Breast epithelium (tissue), 4 donors: ENCODE measurements at regions not wholly inside any gene's neighbourhood (a gene's known extent, or its start where the extent isn't known, plus 50 kb on each side); places are given as distances from the start of the nearest gene placed in this dataset.

Experiments used
- DNase-seq, 2 donors: peaks; one replicate each; pipeline ENCODE4 v3.0.0-alpha.2; 2019; ENCODE audit warnings: low spot score in 2 of 2
- H3K27ac ChIP-seq, 2 donors: fragments of 200-600 bp; sonication (generic) in 1 of 2; one replicate each; pipeline ENCODE4 v1.5.1; 2016 to 2019; ENCODE audit warnings: mild to moderate bottlenecking in 1 of 2
- H3K27me3 ChIP-seq, 2 donors: fragments of 200-600 bp; sonication (generic) in 1 of 2; one replicate each; pipeline versions ENCODE4 v1.5.1 to v1.6.0; 2017 to 2019; ENCODE audit warnings: control low read depth in 1 of 2, mild to moderate bottlenecking in 1 of 2
- H3K36me3 ChIP-seq: fragments of 200-600 bp; one replicate; pipeline ENCODE4 v1.5.1; 2019
- H3K4me1 ChIP-seq, 2 donors: fragments of 200-600 bp; sonication (generic); one replicate each; pipeline ENCODE4 v1.5.1; 2016 to 2019; ENCODE audit warnings: control low read depth in 1 of 2
- H3K4me3 ChIP-seq, 3 donors: fragments of 200-600 bp; sonication (generic); 1 replicate in 2 of 3; 2 replicates in 1 of 3; pipeline ENCODE4 v1.5.1; 2016 to 2019; ENCODE audit warnings: mild to moderate bottlenecking in 3 of 3, moderate library complexity in 2 of 3
- H3K9me3 ChIP-seq, 2 donors: fragments of 200-600 bp; sonication (generic) in 1 of 2; one replicate each; pipeline ENCODE4 v1.5.1; 2016 to 2019; ENCODE audit warnings: control low read depth in 1 of 2
- CTCF ChIP-seq, 3 donors: fragments of 450-650 bp; IDR thresholded peaks; one replicate each; pipeline ENCODE4 v1.5.1; 2016 to 2017; ENCODE audit warnings: antibody characterized with exemption in 3 of 3, mild to moderate bottlenecking in 3 of 3, moderate library complexity in 3 of 3
- POLR2A ChIP-seq: fragments of 450-650 bp; IDR thresholded peaks from one replicate; pipeline ENCODE4 v1.6.1; 2016; ENCODE audit warnings: antibody characterized with exemption, mild to moderate bottlenecking, moderate library complexity
- POLR2AphosphoS5 ChIP-seq, 3 donors: sonication (generic); formaldehyde crosslinking; IDR thresholded peaks; one replicate each; pipeline ENCODE4 v1.6.1; 2017; ENCODE audit warnings: antibody characterized with exemption in 3 of 3
- intact Hi-C: fragments of 100-400 bp; cut with DNase I; formaldehyde crosslinking; loops from one replicate; pipeline ENCODE4 v1.15.1; 2023; ENCODE audit warnings: low total_unique reads

DNA sequence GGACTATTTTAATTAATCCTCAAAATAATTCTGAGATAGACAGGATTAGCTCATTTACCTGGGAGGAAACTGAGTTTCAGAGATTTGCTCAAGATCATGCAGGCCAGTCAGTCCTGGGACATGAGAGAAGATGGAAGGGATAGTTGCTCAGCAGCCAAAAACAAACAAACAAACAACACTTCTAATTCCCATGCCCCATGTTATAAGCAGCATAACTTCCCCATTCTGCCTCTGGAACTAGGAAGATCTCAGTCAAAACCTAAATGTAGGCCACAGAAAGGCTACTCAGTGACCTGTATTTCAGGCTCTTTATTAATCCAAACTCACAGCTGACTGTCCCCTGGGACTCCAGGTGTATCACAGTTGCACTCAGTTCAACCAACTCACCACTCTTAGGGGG, 489.2 kb upstream of the NBEA start:
- no peaks in the 10 kb centered on the region for H3K36me3 ChIP-seq
- no peaks in the 10 kb centered on the region for H3K27me3 ChIP-seq
- H3K4me3 ChIP-seq: no peak overlapping the region
- no peaks in the 10 kb centered on the region for H3K9me3 ChIP-seq
- no peaks in the 10 kb centered on the region for H3K4me1 ChIP-seq
- no peak for TF ChIP-seq POLR2A
- no peak for TF ChIP-seq POLR2AphosphoS5 (IDR thresholded peaks at IDR 0.05)
- H3K27ac ChIP-seq: no peak overlapping the region
- no peak for DNase-seq
- intact Hi-C loops: no loop called here

DNA sequence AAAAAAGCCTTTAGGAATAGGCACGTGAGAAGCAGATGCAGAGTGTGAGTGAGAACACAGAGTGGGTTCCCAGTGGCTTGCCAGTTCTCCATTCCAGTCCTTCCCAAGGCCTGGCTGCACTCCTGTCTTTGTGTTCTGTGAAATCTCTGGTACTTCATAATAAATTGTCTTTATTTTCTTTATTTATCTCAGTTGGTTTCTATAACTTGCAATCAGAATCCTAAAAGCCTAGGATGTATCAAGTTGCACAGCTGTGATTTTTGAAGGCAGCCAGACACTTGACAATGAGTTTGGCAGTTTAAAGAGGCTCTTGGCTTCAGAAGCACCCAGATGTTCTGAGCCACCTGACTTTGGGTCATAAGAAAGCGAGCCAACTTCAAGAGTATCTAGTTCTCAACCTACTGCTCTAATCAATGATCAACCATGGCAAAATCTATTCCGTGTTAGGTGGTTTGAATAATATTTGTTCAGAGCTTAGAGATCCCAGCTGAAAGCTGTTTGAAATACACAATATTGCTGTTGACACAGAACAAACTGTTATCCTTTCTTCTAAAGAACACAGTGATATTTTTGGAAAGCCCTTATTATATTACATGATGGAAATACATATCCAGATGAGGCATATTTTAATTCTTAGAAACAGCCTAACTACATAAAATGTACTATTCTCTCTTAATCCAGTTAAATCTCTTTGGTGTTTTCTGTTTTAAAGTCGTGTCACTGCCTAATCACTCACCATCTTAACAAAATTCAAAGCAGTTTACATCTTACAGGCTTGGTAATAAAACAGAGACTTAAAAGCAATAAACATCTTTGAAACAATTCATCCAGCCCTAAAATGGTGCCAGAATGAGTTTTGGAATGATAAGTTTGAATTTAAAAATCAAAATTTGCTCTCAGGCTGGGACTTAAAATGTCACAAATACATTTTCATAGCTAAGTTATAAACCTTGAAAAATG, 483.0 kb upstream of the NBEA start:
- Histone ChIP-seq H3K4me3 (no peak overlapping the region), H3K4me1 (no peaks in the 10 kb centered on the region), H3K9me3 (no peaks in the 10 kb centered on the region), H3K27me3 (no peaks in the 10 kb centered on the region), H3K36me3 (no peaks in the 10 kb centered on the region), H3K27ac (no peak overlapping the region)
- no peak for DNase-seq
- intact Hi-C loops: no loop called here
- TF ChIP-seq POLR2AphosphoS5 (IDR thresholded peaks at IDR 0.05): no peak
- TF ChIP-seq POLR2A: no peak
- no peak for TF ChIP-seq CTCF (IDR thresholded peaks at IDR 0.05)

- no peaks in the 10 kb centered on the region for H3K36me3 ChIP-seq
Measured at GRCh38 chr13:34459856-34460255, 482.2 kb upstream of the NBEA start.

DNA sequence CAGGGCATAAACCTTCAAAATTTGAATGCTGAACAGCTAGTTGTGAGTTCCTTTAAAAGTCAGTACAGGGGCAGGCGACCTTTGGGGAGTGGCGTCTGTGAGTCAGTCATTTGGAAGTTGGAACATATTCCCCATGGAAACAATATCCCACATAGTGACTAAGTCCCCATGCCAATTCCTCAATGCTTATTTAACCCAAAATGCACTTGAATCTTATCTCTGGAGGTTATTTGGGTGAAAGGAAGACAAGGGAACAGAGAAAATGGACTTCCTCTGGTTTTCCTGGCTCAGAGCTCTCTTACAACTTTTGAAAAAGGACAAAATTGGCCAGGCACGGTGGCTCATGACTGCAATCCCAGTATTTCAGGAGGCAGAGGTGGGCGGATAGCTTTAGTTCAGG, 479.2 kb upstream of the NBEA start:
- Histone ChIP-seq H3K27me3 (no peaks in the 10 kb centered on the region), H3K4me3 (no peak overlapping the region), H3K9me3 (no peaks in the 10 kb centered on the region), H3K36me3 (no peaks in the 10 kb centered on the region), H3K4me1 (no peaks in the 10 kb centered on the region), H3K27ac (no peak overlapping the region)
- DNase-seq: no peak
- no peak for TF ChIP-seq POLR2AphosphoS5 (IDR thresholded peaks at IDR 0.05)
- TF ChIP-seq CTCF (IDR thresholded peaks at IDR 0.05): no peak
- no peak for TF ChIP-seq POLR2A
- intact Hi-C loops: no loop called here

More at GRCh38 chr13:34459856-34460255, 482.2 kb upstream of the NBEA start:
- H3K4me3 ChIP-seq: no peak overlapping the region
- no peak for DNase-seq
- no peak overlapping the region for H3K27ac ChIP-seq
- intact Hi-C loops: no loop called here
- no peaks in the 10 kb centered on the region for H3K9me3 ChIP-seq
- TF ChIP-seq POLR2A: no peak
- TF ChIP-seq CTCF (IDR thresholded peaks at IDR 0.05): no peak
- no peak for TF ChIP-seq POLR2AphosphoS5 (IDR thresholded peaks at IDR 0.05)
- no peaks in the 10 kb centered on the region for H3K27me3 ChIP-seq
- no peaks in the 10 kb centered on the region for H3K4me1 ChIP-seq

DNA sequence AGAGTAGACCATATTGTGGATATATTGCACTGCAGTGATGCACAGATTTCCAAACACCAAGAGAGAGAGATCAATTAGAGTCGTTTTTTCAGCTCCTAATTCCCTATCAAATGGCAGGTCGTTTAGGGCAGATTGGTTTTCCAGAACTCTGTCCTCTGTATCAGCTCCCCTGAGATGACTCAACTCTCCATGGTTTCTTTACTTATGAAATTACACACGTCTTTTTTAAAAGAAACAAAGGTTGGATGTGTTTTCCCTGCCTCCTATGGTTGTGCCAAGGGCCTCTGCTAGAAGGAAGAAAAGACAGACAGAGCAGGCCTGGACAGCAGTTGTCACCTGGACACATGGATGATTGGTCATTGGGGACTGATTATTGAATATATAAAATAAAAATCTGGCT, 478.1 kb upstream of the NBEA start:
- H3K4me3 ChIP-seq: no peak overlapping the region
- no peaks in the 10 kb centered on the region for H3K36me3 ChIP-seq

More for the DNA sequence above, 478.1 kb upstream of the NBEA start:
- no peak for DNase-seq
- Histone ChIP-seq H3K27ac (no peak overlapping the region), H3K9me3 (no peaks in the 10 kb centered on the region), H3K4me1 (no peaks in the 10 kb centered on the region), H3K27me3 (no peaks in the 10 kb centered on the region)
- intact Hi-C loops: no loop called here
- TF ChIP-seq POLR2AphosphoS5 (IDR thresholded peaks at IDR 0.05): no peak
- TF ChIP-seq CTCF (IDR thresholded peaks at IDR 0.05): no peak
- no peak for TF ChIP-seq POLR2A
